H1 (cell line): ENCODE measurements at regions not wholly inside any gene's neighbourhood (a gene's known extent, or its start where the extent isn't known, plus 50 kb on each side); places are given as distances from the start of the nearest gene placed in this dataset.

Source experiments
- CTCF ChIA-PET: fragments of 300-600 bp; sonication (Branson Sonifier 250); formaldehyde crosslinking; loops from one replicate; lab custom pipeline; 2021; ENCODE audit not compliant: partially characterized antibody; lab: Charles Lee
- POLR2A ChIA-PET: fragments of 300-600 bp; sonication (Branson Sonifier 250); formaldehyde crosslinking; loops from one replicate; lab custom pipeline; 2021; ENCODE audit warnings: inconsistent platforms; ENCODE audit not compliant: partially characterized antibody; lab: Charles Lee
- DNase-seq, 2 experiments: peaks; one replicate each; pipeline versions ENCODE4 v3.0.0 to v3.0.0-alpha.2; 2010 to 2022; ENCODE audit warnings: low spot score in 2 of 2, low read depth in 1 of 2, mixed read lengths in 1 of 2
- FAIRE-seq: peaks from 2 replicates; lab custom pipeline; 2011; peaks lifted over from hg19 to GRCh38; lab: Jason Lieb, UNC
- H2AFZ ChIP-seq: 2 replicates; pipeline ENCODE4 v1.8.1; 2012; ENCODE audit warnings: low read length, inconsistent platforms
- H2AK5ac ChIP-seq: 2 replicates; pipeline ENCODE4 v1.6.1; 2013; ENCODE audit warnings: low read depth, low read length
- H2BK120ac ChIP-seq: replicated peaks from 2 replicates; pipeline ENCODE3; 2013; ENCODE audit warnings: low read depth, low read length, inconsistent platforms
- H2BK12ac ChIP-seq: 2 replicates; pipeline ENCODE4 v1.6.1; 2013; ENCODE audit warnings: low read depth, low read length
- H2BK15ac ChIP-seq: 2 replicates; pipeline ENCODE4 v1.6.1; 2013; ENCODE audit warnings: low read length
- H2BK20ac ChIP-seq: 2 replicates; pipeline ENCODE4 v1.6.1; 2013; ENCODE audit warnings: low read length
- H2BK5ac ChIP-seq: 2 replicates; pipeline ENCODE4 v1.6.1; 2013; ENCODE audit warnings: low read depth, low read length
- H3K14ac ChIP-seq: 2 replicates; pipeline ENCODE4 v1.6.1; 2013; ENCODE audit warnings: inconsistent platforms; ENCODE audit not compliant: insufficient read length
- H3K18ac ChIP-seq: 2 replicates; pipeline ENCODE4 v1.6.1; 2013; ENCODE audit warnings: low read length; ENCODE audit errors: extremely low read depth
- H3K23ac ChIP-seq: 2 replicates; pipeline ENCODE4 v1.6.1; 2013; ENCODE audit warnings: inconsistent platforms; ENCODE audit not compliant: insufficient read length
- H3K23me2 ChIP-seq: 2 replicates; pipeline ENCODE4 v1.6.1; 2013; ENCODE audit warnings: low read depth, low read length
- H3K27ac ChIP-seq: 2 replicates; pipeline ENCODE4 v1.6.1; 2011; ENCODE audit warnings: low read depth, low read length, inconsistent platforms
- H3K27me3 ChIP-seq, 4 experiments: replicated peaks in 1 of 4; 1 replicate in 1 of 4; 2 replicates in 3 of 4; pipeline versions ENCODE4 v1.6.1 to v1.8.1; 2011 to 2013; ENCODE audit warnings: low read length in 3 of 4, mild to moderate bottlenecking in 3 of 4, inconsistent platforms in 2 of 4, mixed read lengths in 2 of 4, moderate library complexity in 1 of 4; ENCODE audit not compliant: control insufficient read depth in 3 of 4, insufficient read depth in 3 of 4; ENCODE audit errors: extremely low read depth in 1 of 4
- H3K36me3 ChIP-seq, 4 experiments: 2 replicates each; pipeline versions ENCODE4 v1.6.1 to v1.8.1; 2011 to 2013; ENCODE audit warnings: mild to moderate bottlenecking in 4 of 4, low read length in 3 of 4, moderate library complexity in 2 of 4, control low read depth in 1 of 4, inconsistent platforms in 1 of 4; ENCODE audit not compliant: insufficient read depth in 4 of 4, control insufficient read depth in 2 of 4
- H3K4ac ChIP-seq: replicated peaks from 2 replicates; pipeline ENCODE3; 2013; ENCODE audit warnings: low read length, low read depth, mixed read lengths, inconsistent platforms; ENCODE audit not compliant: insufficient read length
- H3K4me1 ChIP-seq, 4 experiments: replicated peaks in 1 of 4; 1 replicate in 1 of 4; 2 replicates in 3 of 4; pipeline versions ENCODE4 v1.6.1 to v1.8.1; 2011 to 2013; ENCODE audit warnings: low read length in 3 of 4, inconsistent platforms in 2 of 4, mixed read lengths in 1 of 4; ENCODE audit not compliant: insufficient read depth in 4 of 4, control insufficient read depth in 3 of 4
- H3K4me2 ChIP-seq, 2 experiments: 2 replicates each; pipeline versions ENCODE4 v1.6.1 to v1.8.1; 2011 to 2013; ENCODE audit warnings: low read depth in 2 of 2, low read length in 2 of 2, control low read depth in 1 of 2, inconsistent platforms in 1 of 2, mild to moderate bottlenecking in 1 of 2; ENCODE audit not compliant: insufficient read depth in 1 of 2
- H3K4me3 ChIP-seq, 4 experiments: fragments of 200-600, 300-600 bp in 1 of 4; sonication (generic), shearing (Covaris generic), sonication (Bioruptor Twin) in 1 of 4; 2 replicates each; pipeline versions ENCODE4 v1.5.1 to v1.8.1; 2011 to 2016; ENCODE audit warnings: low read length in 4 of 4, low read depth in 3 of 4, control low read depth in 2 of 4, inconsistent platforms in 2 of 4, mild to moderate bottlenecking in 2 of 4, mixed read lengths in 1 of 4, moderate library complexity in 1 of 4; ENCODE audit not compliant: insufficient read depth in 2 of 4; ENCODE audit errors: extremely low read depth in 1 of 4
- H3K56ac ChIP-seq: replicated peaks from 2 replicates; pipeline ENCODE3; 2013; ENCODE audit warnings: low read depth, mild to moderate bottlenecking, mixed read lengths, low read length, inconsistent platforms; ENCODE audit not compliant: insufficient read length
- H3K79me1 ChIP-seq: 2 replicates; pipeline ENCODE4 v1.6.1; 2013; ENCODE audit warnings: low read depth, low read length, control low read depth
- H3K79me2 ChIP-seq, 2 experiments: 2 replicates each; pipeline versions ENCODE4 v1.6.1 to v1.8.1; 2012 to 2013; ENCODE audit warnings: low read length in 2 of 2, mild to moderate bottlenecking in 2 of 2, inconsistent platforms in 1 of 2; ENCODE audit not compliant: insufficient read depth in 2 of 2, control insufficient read depth in 1 of 2
- H3K9ac ChIP-seq, 4 experiments: replicated peaks in 1 of 4; 1 replicate in 1 of 4; 2 replicates in 3 of 4; pipeline versions ENCODE4 v1.6.1 to v1.8.1; 2011 to 2013; ENCODE audit warnings: low read depth in 3 of 4, low read length in 3 of 4, control low read depth in 2 of 4, mild to moderate bottlenecking in 2 of 4, moderate library complexity in 2 of 4, inconsistent platforms in 1 of 4; ENCODE audit errors: extremely low read depth in 1 of 4
- H3K9me3 ChIP-seq, 2 experiments: 2 replicates each; pipeline versions ENCODE4 v1.6.1 to v1.8.1; 2012 to 2013; ENCODE audit warnings: mild to moderate bottlenecking in 2 of 2, moderate library complexity in 2 of 2, control low read depth in 1 of 2, inconsistent platforms in 1 of 2, low read depth in 1 of 2, low read length in 1 of 2, mixed read lengths in 1 of 2; ENCODE audit not compliant: insufficient read depth in 2 of 2
- H4K20me1 ChIP-seq, 2 experiments: replicated peaks in 1 of 2; 2 replicates each; pipeline versions ENCODE3 to v1.8.1; 2011 to 2013; ENCODE audit warnings: inconsistent platforms in 2 of 2, low read length in 2 of 2, mild to moderate bottlenecking in 1 of 2; ENCODE audit not compliant: insufficient read depth in 2 of 2, control insufficient read depth in 1 of 2
- H4K5ac ChIP-seq: 2 replicates; pipeline ENCODE4 v1.6.1; 2013; ENCODE audit warnings: low read length, low read depth, mixed read lengths, inconsistent platforms; ENCODE audit not compliant: insufficient read length
- H4K8ac ChIP-seq: 2 replicates; pipeline ENCODE4 v1.8.0; 2013; ENCODE audit warnings: mild to moderate bottlenecking, moderate library complexity, low read length, inconsistent platforms; ENCODE audit not compliant: insufficient read depth; ENCODE audit errors: extremely low read depth
- H4K91ac ChIP-seq: replicated peaks from 2 replicates; pipeline ENCODE3; 2013; ENCODE audit warnings: low read length, mixed read lengths, inconsistent platforms; ENCODE audit not compliant: insufficient read length
- CBX8 ChIP-seq: fragments of 300-800, 300-1000 bp; sonication (generic); IDR thresholded peaks from 2 replicates; pipeline ENCODE4 v1.7.1; 2016; ENCODE audit warnings: low read depth, low read length, borderline replicate concordance
- CHD2 ChIP-seq: IDR thresholded peaks from 2 replicates; pipeline ENCODE4 v1.6.1; 2012; ENCODE audit warnings: low read length, improper control_type of control experiment
- MAX ChIP-seq: IDR thresholded peaks from 2 replicates; pipeline ENCODE4 v1.6.1; 2012; ENCODE audit warnings: inconsistent platforms
- SP4 ChIP-seq: IDR thresholded peaks from 2 replicates; pipeline ENCODE4 v1.6.1; 2012; ENCODE audit warnings: low read length, inconsistent platforms

- Histone ChIP-seq H3K27me3 (peaks cover 0 to 1% (median 0%) of the 10 kb centered on the region in 4 experiments; a peak in 1 of 7 replicates), H3K79me2 (no peaks in the 10 kb centered on the region), H3K18ac (no peak overlapping the region), H4K20me1 (no peaks in the 10 kb centered on the region), H2BK5ac (no peak overlapping the region), H2BK12ac (no peak overlapping the region), H4K5ac (no peak overlapping the region), H3K14ac (no peak overlapping the region), H2BK20ac (no peak overlapping the region), H3K9ac (no peak overlapping the region), H4K8ac (no peak overlapping the region), H3K4me1 (peaks cover 0 to 6% (median 0%) of the 10 kb centered on the region in 4 experiments; a peak in 1 of 7 replicates), H3K79me1 (no peaks in the 10 kb centered on the region), H3K9me3 (no peaks in the 10 kb centered on the region), H3K4me2 (no peak overlapping the region), H3K23me2 (no peaks in the 10 kb centered on the region), H2AK5ac (no peak overlapping the region), H2AFZ (no peak overlapping the region), H3K27ac (no peak overlapping the region), H4K91ac (no peak overlapping the region), H3K56ac (no peak overlapping the region), H3K23ac (no peak overlapping the region), H2BK15ac (no peak overlapping the region), H3K4me3 (no peak overlapping the region), H3K4ac (no peak overlapping the region), H3K36me3 (no peaks in the 10 kb centered on the region), H2BK120ac (no peak overlapping the region)
- ChIA-PET CTCF (interaction anchor here (1.1 to 1.3 kb wide), 3 partner anchors 9 to 43 kb away, joined by 3 to 7 read pairs (median 4); no protein-coding TSS in a partner anchor), POLR2A (no interaction called here)
- FAIRE-seq: no peak
- DNase-seq: no peak
- TF ChIP-seq SP4 (no peak), CHD2 (no peak), CBX8 (no peak), MAX (no peak)
These were observed 136.2 kb downstream of the KLF12 start for GRCh38 chr13:73997964-73998363.
